ENCODE measurements at regions not wholly inside any gene's neighbourhood (a gene's known extent, or its start where the extent isn't known, plus 50 kb on each side); places are given as distances from the start of the nearest gene placed in this dataset.

DNA sequence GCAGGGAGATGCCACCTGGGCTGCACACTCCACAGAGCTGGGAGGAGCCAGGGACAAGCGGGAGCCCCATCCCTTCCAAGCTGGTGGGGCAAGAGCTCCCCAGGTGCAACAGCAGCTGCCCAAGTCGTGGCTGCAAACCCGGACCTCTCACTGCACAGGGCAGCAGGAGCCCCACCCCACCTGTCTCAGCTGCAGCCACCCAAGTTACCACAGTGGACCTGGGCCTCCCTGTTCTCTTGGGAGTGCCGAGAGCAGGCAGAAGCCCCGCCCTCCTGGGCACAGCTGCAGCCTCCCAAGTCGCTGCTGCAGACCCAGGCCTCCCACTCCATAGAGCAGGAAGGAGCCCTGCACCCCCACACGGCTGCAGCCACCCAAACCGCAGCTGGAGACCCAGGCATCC, 374.1 kb upstream of the ACO1 start:
- ATAC-seq (no peak), DNase-seq (no peak)
- CTCF ChIA-PET = no interaction called here
- H3K36me3 Mint-ChIP-seq (ENCODE audit: low read depth) = no peaks in the 10 kb centered on the region
- TF ChIP-seq, protein P1, sequence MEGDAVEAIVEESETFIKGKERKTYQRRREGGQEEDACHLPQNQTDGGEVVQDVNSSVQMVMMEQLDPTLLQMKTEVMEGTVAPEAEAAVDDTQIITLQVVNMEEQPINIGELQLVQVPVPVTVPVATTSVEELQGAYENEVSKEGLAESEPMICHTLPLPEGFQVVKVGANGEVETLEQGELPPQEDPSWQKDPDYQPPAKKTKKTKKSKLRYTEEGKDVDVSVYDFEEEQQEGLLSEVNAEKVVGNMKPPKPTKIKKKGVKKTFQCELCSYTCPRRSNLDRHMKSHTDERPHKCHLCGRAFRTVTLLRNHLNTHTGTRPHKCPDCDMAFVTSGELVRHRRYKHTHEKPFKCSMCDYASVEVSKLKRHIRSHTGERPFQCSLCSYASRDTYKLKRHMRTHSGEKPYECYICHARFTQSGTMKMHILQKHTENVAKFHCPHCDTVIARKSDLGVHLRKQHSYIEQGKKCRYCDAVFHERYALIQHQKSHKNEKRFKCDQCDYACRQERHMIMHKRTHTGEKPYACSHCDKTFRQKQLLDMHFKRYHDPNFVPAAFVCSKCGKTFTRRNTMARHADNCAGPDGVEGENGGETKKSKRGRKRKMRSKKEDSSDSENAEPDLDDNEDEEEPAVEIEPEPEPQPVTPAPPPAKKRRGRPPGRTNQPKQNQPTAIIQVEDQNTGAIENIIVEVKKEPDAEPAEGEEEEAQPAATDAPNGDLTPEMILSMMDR (IDR thresholded peaks at IDR 0.05) = no peak
- H3K27me3 Mint-ChIP-seq = no peaks in the 10 kb centered on the region
- no peak overlapping the region for H3K4me3 Mint-ChIP-seq
- intact Hi-C loops (cut with micrococcal nuclease) = no loop called here
- H3K4me1 Mint-ChIP-seq (ENCODE audit: low read depth) = no peaks in the 10 kb centered on the region
- no peak overlapping the region for H3K27ac Mint-ChIP-seq
- POLR2A ChIA-PET = no interaction called here
- no peaks in the 10 kb centered on the region for H3K9me3 Mint-ChIP-seq

DNA sequence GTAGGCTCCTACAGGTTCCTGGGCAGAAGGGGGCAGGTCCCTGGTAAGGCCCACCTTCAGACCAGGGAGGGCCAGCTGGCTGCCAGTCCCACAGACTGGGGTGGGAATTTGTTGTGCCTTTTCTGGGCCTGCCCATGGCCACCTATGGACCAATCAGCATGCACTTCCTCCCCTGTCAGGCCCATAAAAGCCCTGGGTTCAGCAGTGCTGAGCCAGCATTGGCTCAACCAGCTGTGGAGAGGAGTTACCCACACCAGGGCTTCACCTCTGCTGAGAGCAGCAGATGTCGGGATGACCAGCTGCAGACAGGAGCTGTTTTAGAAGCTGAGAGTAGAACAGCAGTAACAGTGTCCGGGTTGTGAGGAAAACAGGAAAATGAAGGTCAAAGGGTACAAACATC, 373.4 kb upstream of the ACO1 start:
- ChIA-PET POLR2A (no interaction called here), CTCF (no interaction called here)
- Mint-ChIP-seq H3K4me3 (no peak overlapping the region), H3K27ac (no peak overlapping the region), H3K4me1 (ENCODE audit: low read depth) (no peaks in the 10 kb centered on the region), H3K9me3 (no peaks in the 10 kb centered on the region), H3K36me3 (ENCODE audit: low read depth) (no peaks in the 10 kb centered on the region), H3K27me3 (no peaks in the 10 kb centered on the region)
- ATAC-seq (no peak), DNase-seq (no peak)
- intact Hi-C loops (cut with micrococcal nuclease) = no loop called here
- TF ChIP-seq, protein P1 (IDR thresholded peaks at IDR 0.05) = no peak

DNA sequence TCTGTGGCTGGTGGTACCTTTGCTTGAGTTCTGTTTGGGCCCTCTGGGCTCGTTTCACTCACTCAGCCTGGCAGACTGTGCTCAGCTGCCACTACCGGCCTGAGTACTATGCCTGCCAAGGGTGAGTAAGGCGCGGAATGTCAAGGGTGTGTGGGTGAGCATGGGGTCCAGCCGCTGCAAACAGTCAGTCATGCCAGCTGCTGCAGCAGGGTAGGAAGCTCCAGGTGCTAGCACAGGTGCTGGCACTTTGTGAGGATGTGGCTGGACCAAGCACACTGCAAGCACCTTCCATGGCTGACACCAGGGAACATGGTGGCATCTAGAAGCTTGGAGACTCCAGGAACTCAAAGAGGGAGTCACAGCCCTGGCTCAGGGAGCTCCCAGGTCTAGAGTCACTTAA, 368.6 kb upstream of the ACO1 start:
- Mint-ChIP-seq H3K4me3 (no peak overlapping the region), H3K9me3 (no peaks in the 10 kb centered on the region), H3K36me3 (ENCODE audit: low read depth) (no peaks in the 10 kb centered on the region), H3K27ac (no peak overlapping the region), H3K4me1 (ENCODE audit: low read depth) (no peaks in the 10 kb centered on the region), H3K27me3 (no peaks in the 10 kb centered on the region)
- TF ChIP-seq, protein P1 (IDR thresholded peaks at IDR 0.05) = no peak
- no peak for DNase-seq
- CTCF ChIA-PET = no interaction called here
- intact Hi-C loops (cut with micrococcal nuclease) = no loop called here
- no peak for ATAC-seq
- POLR2A ChIA-PET = no interaction called here

DNA sequence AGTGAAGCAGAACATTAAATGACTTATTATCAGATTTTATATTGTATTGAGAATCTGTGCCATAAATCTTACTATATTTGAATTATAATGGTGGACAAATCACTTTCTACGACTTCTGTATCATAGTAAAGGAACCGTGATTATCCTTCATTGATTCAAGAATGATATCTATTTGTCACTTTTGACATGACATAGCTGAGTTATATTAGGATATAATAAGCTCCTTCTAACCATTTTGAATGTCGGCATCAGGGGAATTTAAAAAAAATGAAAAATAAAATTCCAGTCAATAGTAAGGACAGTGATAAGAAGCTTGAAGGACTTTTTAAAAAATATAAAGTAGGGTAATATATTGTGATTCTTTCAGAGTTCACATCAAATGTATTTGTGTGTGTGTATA, 338.9 kb upstream of the ACO1 start:
- Mint-ChIP-seq H3K4me1 (ENCODE audit: low read depth) (no peaks in the 10 kb centered on the region), H3K27ac (no peak overlapping the region), H3K4me3 (no peak overlapping the region), H3K36me3 (ENCODE audit: low read depth) (no peaks in the 10 kb centered on the region), H3K9me3 (no peaks in the 10 kb centered on the region), H3K27me3 (no peaks in the 10 kb centered on the region)
- ATAC-seq (no peak), DNase-seq (no peak)
- intact Hi-C loops (cut with micrococcal nuclease) = no loop called here
- ChIA-PET POLR2A (no interaction called here), CTCF (no interaction called here)
- TF ChIP-seq, protein P1 (IDR thresholded peaks at IDR 0.05) = no peak

DNA sequence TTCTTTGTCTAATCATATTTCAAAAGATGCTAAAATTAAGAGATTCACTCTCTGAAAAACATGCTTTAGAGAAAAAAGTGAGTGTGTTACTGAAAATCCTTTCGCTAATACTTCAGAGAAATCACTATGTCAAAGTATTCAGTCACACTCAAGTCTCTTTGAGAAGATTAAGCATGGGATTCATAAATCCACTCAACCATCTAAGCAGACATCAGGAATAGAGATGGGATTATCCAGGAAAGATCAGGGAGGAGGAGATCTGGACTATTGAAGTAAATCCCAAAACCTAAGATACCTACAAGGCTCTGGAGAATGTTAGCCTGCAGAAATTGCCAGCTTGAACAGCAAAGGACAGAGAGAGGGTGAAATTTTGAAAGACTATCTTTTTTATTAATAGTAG, 317.2 kb upstream of the ACO1 start:
- H3K27ac Mint-ChIP-seq = no peak overlapping the region
- H3K4me1 Mint-ChIP-seq (ENCODE audit: low read depth) = no peaks in the 10 kb centered on the region
- ATAC-seq = no peak
- no peaks in the 10 kb centered on the region for H3K36me3 Mint-ChIP-seq (ENCODE audit: low read depth)
- TF ChIP-seq, protein P1 (IDR thresholded peaks at IDR 0.05) = no peak
- ChIA-PET POLR2A (interaction anchor here (0.7 kb wide), 1 partner anchor 721 kb away, joined by 3 read pairs; no protein-coding TSS in a partner anchor), CTCF (no interaction called here)
- intact Hi-C loops (cut with micrococcal nuclease) = no loop called here
- no peak overlapping the region for H3K4me3 Mint-ChIP-seq
- no peak for DNase-seq
- H3K27me3 Mint-ChIP-seq = no peaks in the 10 kb centered on the region
- H3K9me3 Mint-ChIP-seq = no peaks in the 10 kb centered on the region
